Adrenal gland (tissue), 9 donors: ENCODE measurements at regions not wholly inside any gene's neighbourhood (a gene's known extent, or its start where the extent isn't known, plus 50 kb on each side); places are given as distances from the start of the nearest gene placed in this dataset.

Source experiments
- DNase-seq, 7 donors: peaks; one replicate each; pipeline ENCODE4 v3.0.0-alpha.2; 2019 to 2020
- H3K27ac ChIP-seq, 5 donors: fragments of 200-600 bp; sonication (generic) in 4 of 5; 1 replicate in 3 of 5; 2 replicates in 2 of 5; pipeline versions ENCODE4 v1.5.1 to v1.8.0; 2016 to 2020; ENCODE audit warnings: mild to moderate bottlenecking in 1 of 5
- H3K27me3 ChIP-seq: fragments of 200-600 bp; 2 replicates; pipeline ENCODE4 v1.8.0; 2021
- H3K36me3 ChIP-seq, 2 donors: fragments of 200-600 bp; replicated peaks in 1 of 2; 1 replicate in 1 of 2; 2 replicates in 1 of 2; pipeline versions ENCODE4 v1.5.1 to v1.8.0; 2018 to 2022
- H3K4me1 ChIP-seq, 2 donors: fragments of 200-600 bp; replicated peaks in 1 of 2; 1 replicate in 1 of 2; 2 replicates in 1 of 2; pipeline versions ENCODE4 v1.5.1 to v1.8.0; 2018 to 2021
- H3K4me3 ChIP-seq, 4 donors: fragments of 200-600 bp; sonication (generic) in 3 of 4; one replicate each; pipeline ENCODE4 v1.5.1; 2016 to 2018
- H3K9me3 ChIP-seq, 3 donors: fragments of 200-600 bp; sonication (generic) in 1 of 3; replicated peaks in 1 of 3; 1 replicate in 2 of 3; 2 replicates in 1 of 3; pipeline versions ENCODE4 v1.5.1 to v1.8.0; 2016 to 2021
- POLR2A ChIP-seq, 2 donors: fragments of 450-650 bp; IDR thresholded peaks; one replicate each; pipeline ENCODE4 v1.6.1; 2017; ENCODE audit warnings: antibody characterized with exemption in 2 of 2, mild to moderate bottlenecking in 2 of 2, moderate library complexity in 1 of 2
- WGBS, 4 donors: extraction: QIAGEN DNeasy Blood & Tissue Kit in 2 of 4; methylation state at CpG; one replicate each; pipeline versions ENCODE4 v1.1.5 to v1.1.7; 2013 to 2017; 5-methylcytosine and 5-hydroxymethylcytosine counted together
- intact Hi-C, 2 donors: fragments of 100-400 bp; cut with DNase I; formaldehyde crosslinking; loops; one replicate each; pipeline versions ENCODE4 v1.14.1 to v1.15.0; 2022 to 2023
- TF ChIP-seq, protein P1 (sequence below), 6 experiments: fragments of 450-650 bp in 4 of 6; fragments of 200-600 bp in 2 of 6; sonication (generic) in 1 of 6; IDR thresholded peaks; 1 replicate in 5 of 6; 2 replicates in 1 of 6; pipeline versions ENCODE4 v1.5.1 to v1.8.0; 2016 to 2021; ENCODE audit warnings: antibody characterized with exemption in 6 of 6, mild to moderate bottlenecking in 2 of 6, moderate library complexity in 1 of 6
- donor health status: healthy with polysubstance abuse.
- donor health status: Bipolar disorder and iron deficiency.
- donor health status: DM: yes; HTN: yes; CAD: no.
- donor health status: DM: no; HTN: no; CAD: no.
- donor health status: DM: no; HTN: no; CAD: no.

DNA sequence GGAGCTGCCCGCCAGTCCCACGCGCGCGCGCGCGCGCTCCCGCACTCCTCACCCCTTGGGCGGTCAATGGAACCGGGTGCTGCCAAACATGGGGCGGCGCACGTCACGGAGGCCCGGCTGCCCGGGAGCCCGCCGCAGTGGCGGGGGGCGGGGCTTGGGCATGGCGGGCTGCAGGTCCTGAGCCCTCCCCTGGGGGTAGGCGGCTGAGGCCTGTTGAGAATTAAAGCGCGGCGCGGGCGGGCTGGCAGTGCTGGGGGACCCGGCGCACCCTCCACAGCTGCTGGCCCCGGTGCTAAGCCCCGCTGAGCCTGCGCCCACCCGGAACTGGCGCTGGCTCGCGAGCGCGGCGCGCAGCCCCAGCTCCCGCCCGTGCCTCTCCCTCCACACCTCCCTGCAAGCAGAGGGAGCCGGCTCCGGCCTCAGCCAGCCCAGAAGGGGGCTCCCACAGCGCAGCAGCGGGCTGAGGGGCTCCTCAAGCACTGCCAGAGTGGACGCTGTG lies 634.2 kb downstream of the ANKRD7 start:
- no peaks in the 10 kb centered on the region for H3K4me1 ChIP-seq
- TF ChIP-seq POLR2A (IDR thresholded peaks at IDR 0.05): no peak
- TF ChIP-seq, protein P1, sequence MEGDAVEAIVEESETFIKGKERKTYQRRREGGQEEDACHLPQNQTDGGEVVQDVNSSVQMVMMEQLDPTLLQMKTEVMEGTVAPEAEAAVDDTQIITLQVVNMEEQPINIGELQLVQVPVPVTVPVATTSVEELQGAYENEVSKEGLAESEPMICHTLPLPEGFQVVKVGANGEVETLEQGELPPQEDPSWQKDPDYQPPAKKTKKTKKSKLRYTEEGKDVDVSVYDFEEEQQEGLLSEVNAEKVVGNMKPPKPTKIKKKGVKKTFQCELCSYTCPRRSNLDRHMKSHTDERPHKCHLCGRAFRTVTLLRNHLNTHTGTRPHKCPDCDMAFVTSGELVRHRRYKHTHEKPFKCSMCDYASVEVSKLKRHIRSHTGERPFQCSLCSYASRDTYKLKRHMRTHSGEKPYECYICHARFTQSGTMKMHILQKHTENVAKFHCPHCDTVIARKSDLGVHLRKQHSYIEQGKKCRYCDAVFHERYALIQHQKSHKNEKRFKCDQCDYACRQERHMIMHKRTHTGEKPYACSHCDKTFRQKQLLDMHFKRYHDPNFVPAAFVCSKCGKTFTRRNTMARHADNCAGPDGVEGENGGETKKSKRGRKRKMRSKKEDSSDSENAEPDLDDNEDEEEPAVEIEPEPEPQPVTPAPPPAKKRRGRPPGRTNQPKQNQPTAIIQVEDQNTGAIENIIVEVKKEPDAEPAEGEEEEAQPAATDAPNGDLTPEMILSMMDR (IDR thresholded peaks at IDR 0.05): no peak
- H3K36me3 ChIP-seq: no peaks in the 10 kb centered on the region
- DNase-seq: no peak
- no peak overlapping the region for H3K27ac ChIP-seq
- H3K27me3 ChIP-seq: no peaks in the 10 kb centered on the region
- H3K9me3 ChIP-seq: no peaks in the 10 kb centered on the region
- intact Hi-C loops: no loop called here
- H3K4me3 ChIP-seq: no peak overlapping the region
- 90 to 92% (median 90%) methylated on average over 11 to 49 of the region's 49 CpGs; no CpG with 5 or more reads in 1 of the 4 donors for WGBS, 4 donors

DNA sequence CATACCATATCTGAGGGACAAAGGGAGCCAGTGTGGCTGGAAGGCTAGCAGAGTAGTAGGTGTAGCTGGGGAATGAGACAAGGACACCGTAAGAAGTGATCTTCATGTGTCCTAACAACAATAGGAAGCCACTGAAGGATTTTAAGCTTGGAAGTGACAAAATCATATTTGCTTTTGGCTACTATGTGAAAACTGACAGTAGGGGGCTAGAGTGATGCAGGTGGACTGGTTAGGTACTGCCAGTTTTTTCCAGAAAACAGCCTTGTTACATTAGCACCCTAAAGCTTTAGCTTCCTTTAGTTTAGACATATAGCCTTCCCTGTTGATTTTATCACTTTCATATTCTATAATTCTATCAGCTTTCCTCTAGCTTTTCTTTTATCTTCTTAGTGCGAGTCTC lies 637.1 kb downstream of the ANKRD7 start:
- Histone ChIP-seq H3K27me3 (no peaks in the 10 kb centered on the region), H3K27ac (no peak overlapping the region), H3K4me1 (no peaks in the 10 kb centered on the region), H3K36me3 (no peaks in the 10 kb centered on the region), H3K4me3 (no peak overlapping the region), H3K9me3 (no peaks in the 10 kb centered on the region)
- intact Hi-C loops: no loop called here
- 70 to 83% (median 77%) methylated on average over 2 of the region's 2 CpGs for WGBS, 4 donors
- TF ChIP-seq, protein P1 (IDR thresholded peaks at IDR 0.05): no peak
- no peak for TF ChIP-seq POLR2A (IDR thresholded peaks at IDR 0.05)
- DNase-seq: no peak

DNA sequence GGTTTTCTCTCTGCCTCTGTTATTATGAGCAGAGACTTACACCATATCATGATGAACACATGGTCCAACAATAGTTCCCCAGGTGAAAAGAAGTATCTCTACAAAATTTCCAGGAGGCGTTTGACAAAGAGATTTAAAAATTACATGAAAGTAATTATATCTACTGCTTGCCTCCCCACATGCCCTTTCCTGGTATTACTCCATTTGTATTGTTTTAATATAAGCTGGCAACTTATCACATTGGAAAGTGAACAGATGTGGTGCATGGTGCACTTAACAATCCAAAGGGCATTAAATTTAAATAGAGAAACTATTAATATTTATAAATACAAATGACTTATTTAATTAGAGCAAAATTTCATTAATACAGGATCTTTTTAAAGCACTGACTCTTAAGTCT lies 638.2 kb downstream of the ANKRD7 start:
- TF ChIP-seq, protein P1 (IDR thresholded peaks at IDR 0.05): no peak
- TF ChIP-seq POLR2A (IDR thresholded peaks at IDR 0.05): no peak
- DNase-seq: no peak

DNA sequence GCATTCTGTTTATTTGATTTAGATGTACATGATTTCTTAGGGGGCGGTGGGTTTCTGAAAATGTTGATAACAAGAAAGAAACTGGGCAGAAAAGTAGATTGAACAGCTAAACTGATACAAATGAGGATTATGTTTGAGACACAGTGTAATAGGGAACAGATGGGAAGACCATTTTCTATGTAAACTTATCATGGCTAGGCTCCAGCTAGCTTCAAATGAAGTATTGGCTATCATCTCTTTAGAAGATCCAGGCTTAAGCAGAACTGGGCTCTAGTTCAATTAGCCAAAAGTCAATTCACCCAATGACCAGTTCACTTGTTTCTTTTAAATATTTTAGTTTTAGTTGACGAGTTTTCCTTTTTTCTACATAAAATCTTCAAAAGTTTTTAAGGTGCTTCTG lies 639.5 kb downstream of the ANKRD7 start:
- Histone ChIP-seq H3K4me3 (no peak overlapping the region), H3K4me1 (no peaks in the 10 kb centered on the region), H3K27me3 (no peaks in the 10 kb centered on the region), H3K9me3 (no peaks in the 10 kb centered on the region), H3K27ac (no peak overlapping the region), H3K36me3 (no peaks in the 10 kb centered on the region)
- intact Hi-C loops: no loop called here
- 49 to 56% (median 55%) methylated on average over 2 of the region's 2 CpGs for WGBS, 4 donors
- DNase-seq: no peak
- TF ChIP-seq, protein P1 (IDR thresholded peaks at IDR 0.05): no peak
- no peak for TF ChIP-seq POLR2A (IDR thresholded peaks at IDR 0.05)

More for the DNA sequence above, 638.2 kb downstream of the ANKRD7 start:
- H3K27ac ChIP-seq: no peak overlapping the region
- no peaks in the 10 kb centered on the region for H3K36me3 ChIP-seq
- H3K27me3 ChIP-seq: no peaks in the 10 kb centered on the region
- intact Hi-C loops: no loop called here
- no peaks in the 10 kb centered on the region for H3K4me1 ChIP-seq
- WGBS, 4 donors: 42 to 67% (median 55%) methylated on average over 1 of the region's 1 CpG
- no peaks in the 10 kb centered on the region for H3K9me3 ChIP-seq
- H3K4me3 ChIP-seq: no peak overlapping the region
